ENCODE measurements at regions not wholly inside any gene's neighbourhood (a gene's known extent, or its start where the extent isn't known, plus 50 kb on each side); places are given as distances from the start of the nearest gene placed in this dataset.

DNA sequence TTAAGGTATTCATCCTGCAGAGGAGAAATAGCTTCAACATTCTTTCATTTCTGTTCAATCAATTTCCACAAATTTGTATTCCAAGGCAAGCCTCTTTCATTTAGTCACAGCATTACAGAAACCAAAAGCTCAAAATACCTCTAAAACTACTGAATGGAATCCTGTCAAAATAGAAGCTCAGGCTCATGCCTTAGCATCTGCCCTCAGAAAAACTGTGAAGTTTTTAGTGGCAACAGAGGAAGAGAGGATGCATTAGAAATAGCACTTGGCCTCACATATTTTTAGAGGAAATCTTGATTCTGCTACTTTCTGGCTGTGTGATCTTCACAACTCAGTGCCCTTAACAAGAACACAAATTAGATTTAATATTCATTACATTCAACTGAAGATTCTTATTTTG, 69.1 kb upstream of the GALNT13 start:
- no peaks in the 10 kb centered on the region for H3K9me3 ChIP-seq (ENCODE audit: control insufficient read depth, low read length)
- no peak overlapping the region for H3K27ac ChIP-seq (ENCODE audit: low read depth, low read length, severe bottlenecking)
- no peaks in the 10 kb centered on the region for H3K4me1 ChIP-seq (ENCODE audit: control insufficient read depth, insufficient read depth, low read length, poor library complexity, severe bottlenecking)
- no peak overlapping the region for H3K4me3 ChIP-seq (ENCODE audit: extremely low read depth, insufficient read depth, low read length, poor library complexity, severe bottlenecking)
- H3K36me3 ChIP-seq (ENCODE audit: control insufficient read depth, insufficient read depth, low read length): no peaks in the 10 kb centered on the region

DNA sequence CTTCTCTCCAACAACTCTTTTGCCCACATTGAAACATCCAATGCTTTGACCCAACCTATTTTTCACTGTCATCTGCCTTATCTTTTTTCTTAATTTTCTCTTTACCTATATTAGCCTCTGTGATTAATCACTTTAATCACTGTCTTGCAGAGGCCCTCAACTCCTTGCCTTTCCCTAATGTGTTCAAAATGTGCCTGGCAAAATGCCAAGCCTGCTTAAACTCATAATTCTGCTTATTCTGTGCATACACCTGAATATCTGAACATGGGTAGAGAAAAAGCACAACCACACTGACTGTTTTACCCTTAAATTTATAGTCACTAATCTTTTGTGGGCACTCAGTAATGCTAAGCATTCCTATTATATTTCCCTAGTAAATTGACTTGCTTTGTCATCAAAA, 63.0 kb upstream of the GALNT13 start:
- Histone ChIP-seq H3K27ac (ENCODE audit: low read depth, low read length, severe bottlenecking) (no peak overlapping the region), H3K36me3 (ENCODE audit: control insufficient read depth, insufficient read depth, low read length) (no peaks in the 10 kb centered on the region), H3K4me3 (ENCODE audit: extremely low read depth, insufficient read depth, low read length, poor library complexity, severe bottlenecking) (no peak overlapping the region), H3K4me1 (ENCODE audit: control insufficient read depth, insufficient read depth, low read length, poor library complexity, severe bottlenecking) (no peaks in the 10 kb centered on the region), H3K9me3 (ENCODE audit: control insufficient read depth, low read length) (no peaks in the 10 kb centered on the region)

DNA sequence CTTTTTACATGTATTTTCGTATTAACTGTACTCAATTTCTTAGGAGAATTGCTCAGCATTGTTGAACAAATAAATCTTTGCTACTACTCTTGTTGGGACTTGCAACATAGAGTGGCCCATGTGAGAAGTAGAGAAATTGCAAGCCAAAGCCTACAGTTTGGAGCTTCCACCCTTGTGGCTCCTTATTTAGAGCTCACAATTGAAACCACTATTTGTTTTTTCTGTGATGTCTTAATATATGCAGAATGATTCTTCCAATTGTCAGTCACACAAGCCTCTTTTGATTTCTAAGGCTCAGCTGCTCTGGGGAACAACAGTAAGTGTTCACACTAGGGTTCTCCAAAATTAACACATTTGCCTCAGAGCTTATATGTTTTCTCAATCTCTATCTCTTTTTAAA, 60.2 kb upstream of the GALNT13 start:
- H3K4me1 ChIP-seq (ENCODE audit: control insufficient read depth, insufficient read depth, low read length, poor library complexity, severe bottlenecking): no peaks in the 10 kb centered on the region
- H3K9me3 ChIP-seq (ENCODE audit: control insufficient read depth, low read length): no peaks in the 10 kb centered on the region
- no peak overlapping the region for H3K27ac ChIP-seq (ENCODE audit: low read depth, low read length, severe bottlenecking)
- H3K36me3 ChIP-seq (ENCODE audit: control insufficient read depth, insufficient read depth, low read length): no peaks in the 10 kb centered on the region
- H3K4me3 ChIP-seq (ENCODE audit: extremely low read depth, insufficient read depth, low read length, poor library complexity, severe bottlenecking): no peak overlapping the region
- WGBS, 2 experiments (ENCODE audit: insufficient coverage in 2 of 2): no CpG with 5 or more reads among the region's 1 CpG

DNA sequence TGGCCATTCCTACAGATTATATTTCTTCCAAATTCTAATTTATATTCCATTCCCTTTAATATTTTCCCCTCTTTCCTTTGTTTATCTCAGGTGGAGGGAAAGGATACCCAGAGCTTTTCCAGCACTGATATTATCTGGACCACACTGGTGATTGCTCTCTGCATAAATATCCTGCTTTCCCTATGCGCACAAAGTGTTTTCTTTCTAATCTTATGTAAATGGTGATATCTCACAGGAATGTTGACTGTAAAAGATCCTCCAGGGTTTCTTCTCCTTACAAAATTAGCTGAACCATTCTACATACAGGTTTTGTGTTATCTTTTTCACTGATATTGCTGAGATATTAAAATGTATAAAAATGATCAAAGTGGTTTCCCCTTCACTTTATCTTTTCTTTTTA, 59.1 kb upstream of the GALNT13 start:
- H3K4me1 ChIP-seq (ENCODE audit: control insufficient read depth, insufficient read depth, low read length, poor library complexity, severe bottlenecking): no peaks in the 10 kb centered on the region
- no peaks in the 10 kb centered on the region for H3K36me3 ChIP-seq (ENCODE audit: control insufficient read depth, insufficient read depth, low read length)
- H3K9me3 ChIP-seq (ENCODE audit: control insufficient read depth, low read length): no peaks in the 10 kb centered on the region
- no peak overlapping the region for H3K4me3 ChIP-seq (ENCODE audit: extremely low read depth, insufficient read depth, low read length, poor library complexity, severe bottlenecking)
- no peak overlapping the region for H3K27ac ChIP-seq (ENCODE audit: low read depth, low read length, severe bottlenecking)
- WGBS, 2 experiments (ENCODE audit: insufficient coverage in 2 of 2): no CpG with 5 or more reads among the region's 1 CpG

DNA sequence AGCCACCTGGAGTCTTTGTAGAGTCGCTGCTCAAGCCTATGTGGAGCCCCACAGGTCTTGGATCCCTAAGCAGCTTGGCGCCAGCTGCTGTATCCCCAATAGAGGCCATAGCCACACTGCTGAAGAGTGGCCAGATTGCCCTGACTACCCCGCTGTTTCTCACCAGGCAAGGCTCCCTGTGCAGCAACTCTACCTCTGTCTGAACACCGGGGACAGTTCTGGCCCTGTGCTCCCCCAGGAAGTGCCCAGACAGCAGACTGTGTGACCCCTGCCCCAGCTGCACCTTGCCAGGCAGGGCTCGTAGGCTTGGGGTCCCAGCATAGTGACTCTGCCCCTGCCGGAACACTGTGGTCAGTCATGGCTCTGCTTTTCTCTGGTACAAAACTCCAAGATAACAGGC, 53.5 kb upstream of the GALNT13 start:
- H3K4me1 ChIP-seq (ENCODE audit: control insufficient read depth, insufficient read depth, low read length, poor library complexity, severe bottlenecking): no peaks in the 10 kb centered on the region
- H3K4me3 ChIP-seq (ENCODE audit: extremely low read depth, insufficient read depth, low read length, poor library complexity, severe bottlenecking): no peak overlapping the region
- no peak overlapping the region for H3K27ac ChIP-seq (ENCODE audit: low read depth, low read length, severe bottlenecking)
- H3K9me3 ChIP-seq (ENCODE audit: control insufficient read depth, low read length): no peaks in the 10 kb centered on the region
- no peaks in the 10 kb centered on the region for H3K36me3 ChIP-seq (ENCODE audit: control insufficient read depth, insufficient read depth, low read length)
- 83 to 88% methylated on average over 4 to 5 of the region's 6 CpGs for WGBS, 2 experiments (ENCODE audit: insufficient coverage in 2 of 2)

DNA sequence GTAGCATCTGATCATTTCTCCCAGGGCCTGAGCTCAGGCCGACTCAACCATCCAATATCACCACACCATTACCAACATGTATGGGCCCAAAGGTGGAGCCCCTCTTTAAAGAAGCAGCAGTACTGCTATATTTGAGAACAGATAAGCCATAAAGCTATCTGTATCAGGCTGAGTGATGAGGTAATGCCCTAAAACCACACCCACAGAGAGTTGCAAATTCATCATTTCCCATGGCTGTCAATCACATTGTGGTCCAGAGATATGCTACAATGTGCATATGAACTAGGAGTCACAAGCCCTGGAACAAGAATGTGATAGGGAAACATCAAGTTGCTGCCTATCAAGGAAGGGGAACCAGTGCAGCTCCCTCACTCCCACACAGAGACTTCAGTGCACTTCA, 52.6 kb upstream of the GALNT13 start:
- H3K4me3 ChIP-seq (ENCODE audit: extremely low read depth, insufficient read depth, low read length, poor library complexity, severe bottlenecking): no peak overlapping the region
- 60% methylated on average over 1 of the region's 1 CpG; no CpG with 5 or more reads in 1 of the 2 experiments for WGBS, 2 experiments (ENCODE audit: insufficient coverage in 2 of 2)
- no peaks in the 10 kb centered on the region for H3K9me3 ChIP-seq (ENCODE audit: control insufficient read depth, low read length)
- H3K36me3 ChIP-seq (ENCODE audit: control insufficient read depth, insufficient read depth, low read length): no peaks in the 10 kb centered on the region
- no peaks in the 10 kb centered on the region for H3K4me1 ChIP-seq (ENCODE audit: control insufficient read depth, insufficient read depth, low read length, poor library complexity, severe bottlenecking)
- no peak overlapping the region for H3K27ac ChIP-seq (ENCODE audit: low read depth, low read length, severe bottlenecking)

DNA sequence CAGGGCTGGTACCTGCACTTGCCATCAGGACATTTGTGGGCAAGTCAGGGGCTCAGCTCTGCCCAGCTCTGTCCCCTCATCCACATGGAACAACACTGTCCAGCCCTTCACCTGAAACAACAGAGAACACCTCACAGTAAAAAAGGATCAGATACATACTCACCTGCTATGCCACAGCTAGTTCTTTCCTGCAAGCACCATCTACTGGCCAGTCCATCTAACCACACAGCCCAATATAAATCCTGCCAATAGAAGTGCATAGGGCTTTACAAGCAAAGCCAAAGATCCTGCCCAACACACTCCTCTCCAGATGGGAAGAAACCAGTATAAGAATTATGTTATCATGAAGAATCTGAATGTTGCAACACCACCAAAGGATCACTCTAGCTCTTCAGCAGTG, 52.2 kb upstream of the GALNT13 start:
- H3K9me3 ChIP-seq (ENCODE audit: control insufficient read depth, low read length): no peaks in the 10 kb centered on the region
- no peaks in the 10 kb centered on the region for H3K4me1 ChIP-seq (ENCODE audit: control insufficient read depth, insufficient read depth, low read length, poor library complexity, severe bottlenecking)
- no peak overlapping the region for H3K4me3 ChIP-seq (ENCODE audit: extremely low read depth, insufficient read depth, low read length, poor library complexity, severe bottlenecking)
- H3K27ac ChIP-seq (ENCODE audit: low read depth, low read length, severe bottlenecking): no peak overlapping the region
- no peaks in the 10 kb centered on the region for H3K36me3 ChIP-seq (ENCODE audit: control insufficient read depth, insufficient read depth, low read length)
